H9 (cell line): ENCODE measurements at regions not wholly inside any gene's neighbourhood (a gene's known extent, or its start where the extent isn't known, plus 50 kb on each side); places are given as distances from the start of the nearest gene placed in this dataset.

Source experiments
- DNase-seq: peaks from one replicate; pipeline ENCODE4 v3.0.0-alpha.2; 2017
- H2AFZ ChIP-seq: one replicate; pipeline ENCODE4 v1.6.1; 2013; ENCODE audit warnings: mild to moderate bottlenecking, low read length, control low read depth, moderate library complexity
- H2AK5ac ChIP-seq: 2 replicates; pipeline ENCODE4 v1.6.1; 2013; ENCODE audit warnings: low read length, control low read depth, mixed read lengths; ENCODE audit not compliant: insufficient read length
- H2BK120ac ChIP-seq: one replicate; pipeline ENCODE4 v1.6.1; 2013; ENCODE audit warnings: low read depth, mild to moderate bottlenecking, low read length, control low read depth, inconsistent platforms; ENCODE audit not compliant: poor library complexity, severe bottlenecking
- H2BK12ac ChIP-seq: 2 replicates; pipeline ENCODE4 v1.6.1; 2013; ENCODE audit warnings: low read length, control low read depth, mixed read lengths, low read depth; ENCODE audit not compliant: insufficient read length
- H2BK15ac ChIP-seq: 2 replicates; pipeline ENCODE4 v1.6.1; 2013; ENCODE audit warnings: low read depth, low read length, control low read depth
- H2BK20ac ChIP-seq: one replicate; pipeline ENCODE4 v1.6.1; 2013; ENCODE audit warnings: low read depth, mild to moderate bottlenecking, low read length, control low read depth, inconsistent platforms; ENCODE audit not compliant: poor library complexity, severe bottlenecking
- H2BK5ac ChIP-seq: 2 replicates; pipeline ENCODE4 v1.6.1; 2013; ENCODE audit warnings: low read length, control low read depth, mixed read lengths; ENCODE audit not compliant: insufficient read length
- H3K14ac ChIP-seq: 2 replicates; pipeline ENCODE4 v1.6.1; 2013; ENCODE audit warnings: low read length, control low read depth; ENCODE audit not compliant: insufficient read depth
- H3K18ac ChIP-seq: 2 replicates; pipeline ENCODE4 v1.6.1; 2013; ENCODE audit warnings: low read depth, mild to moderate bottlenecking, mixed read lengths, low read length, control low read depth; ENCODE audit not compliant: insufficient read length
- H3K23ac ChIP-seq: 2 replicates; pipeline ENCODE4 v1.6.1; 2013; ENCODE audit warnings: low read length, control low read depth, mixed read lengths, low read depth; ENCODE audit not compliant: insufficient read length
- H3K23me2 ChIP-seq: 2 replicates; pipeline ENCODE4 v1.6.1; 2013; ENCODE audit warnings: low read depth, mild to moderate bottlenecking, mixed read lengths, low read length, control low read depth; ENCODE audit not compliant: insufficient read length, poor library complexity, severe bottlenecking
- H3K27ac ChIP-seq: 2 replicates; pipeline ENCODE4 v1.5.1; 2013; ENCODE audit warnings: low read length, control low read depth, mixed read lengths, low read depth; ENCODE audit not compliant: insufficient read length
- H3K27me3 ChIP-seq: 2 replicates; pipeline ENCODE4 v1.6.1; 2013; ENCODE audit warnings: low read length, control low read depth, inconsistent platforms; ENCODE audit not compliant: insufficient read depth
- H3K4ac ChIP-seq: 2 replicates; pipeline ENCODE4 v1.6.1; 2013; ENCODE audit warnings: low read depth, mild to moderate bottlenecking, control low read depth, inconsistent platforms, low read length, moderate library complexity
- H3K4me1 ChIP-seq: 2 replicates; pipeline ENCODE4 v1.6.1; 2013; ENCODE audit warnings: low read length, control low read depth, inconsistent platforms; ENCODE audit not compliant: insufficient read depth
- H3K4me2 ChIP-seq: 2 replicates; pipeline ENCODE4 v1.6.1; 2013; ENCODE audit warnings: low read length, control low read depth, mixed read lengths; ENCODE audit not compliant: insufficient read length, insufficient read depth
- H3K56ac ChIP-seq: 2 replicates; pipeline ENCODE4 v1.6.1; 2013; ENCODE audit warnings: low read depth, mild to moderate bottlenecking, mixed read lengths, low read length, control low read depth; ENCODE audit not compliant: insufficient read length
- H3K79me1 ChIP-seq: 2 replicates; pipeline ENCODE4 v1.6.1; 2013; ENCODE audit warnings: low read depth, mild to moderate bottlenecking, moderate library complexity, low read length, control low read depth, inconsistent platforms; ENCODE audit not compliant: insufficient read depth, poor library complexity, severe bottlenecking
- H3K79me2 ChIP-seq: 2 replicates; pipeline ENCODE4 v1.6.1; 2013; ENCODE audit warnings: low read length, control low read depth, inconsistent platforms; ENCODE audit not compliant: insufficient read depth
- H3K9ac ChIP-seq: 2 replicates; pipeline ENCODE4 v1.6.1; 2013; ENCODE audit warnings: low read length, control low read depth, mixed read lengths; ENCODE audit not compliant: insufficient read length; ENCODE audit errors: extremely low read depth
- H3K9me3 ChIP-seq: one replicate; pipeline ENCODE4 v1.6.1; 2013; ENCODE audit warnings: low read depth, low read length, inconsistent platforms; ENCODE audit not compliant: control insufficient read depth
- H3T11ph ChIP-seq: one replicate; pipeline ENCODE4 v1.6.1; 2013; ENCODE audit warnings: mild to moderate bottlenecking, low read length, control low read depth, inconsistent platforms
- H4K20me1 ChIP-seq: one replicate; pipeline ENCODE4 v1.6.1; 2013; ENCODE audit not compliant: control insufficient read depth, insufficient read length, insufficient read depth
- H4K5ac ChIP-seq: 2 replicates; pipeline ENCODE4 v1.6.1; 2013; ENCODE audit warnings: low read depth, mild to moderate bottlenecking, mixed read lengths, low read length, control low read depth; ENCODE audit not compliant: insufficient read length
- H4K8ac ChIP-seq: replicated peaks from 2 replicates; pipeline ENCODE4 v1.6.1; 2013; ENCODE audit warnings: low read length, control low read depth, mixed read lengths, low read depth; ENCODE audit not compliant: insufficient read length
- H4K91ac ChIP-seq: 2 replicates; pipeline ENCODE4 v1.6.1; 2013; ENCODE audit warnings: low read depth, mild to moderate bottlenecking, moderate library complexity, mixed read lengths, low read length, control low read depth; ENCODE audit not compliant: insufficient read length
- H3K27ac Mint-ChIP-seq, 3 experiments: 2 replicates in 2 of 3; 3 replicates in 1 of 3; pipeline ENCODE4 v1.8.0; 2020 to 2021; ENCODE audit warnings: mixed read lengths in 3 of 3, mild to moderate bottlenecking in 1 of 3, moderate library complexity in 1 of 3
- H3K27me3 Mint-ChIP-seq: 2 replicates; pipeline ENCODE4 v1.8.0; 2021; ENCODE audit warnings: low read depth, mild to moderate bottlenecking, moderate library complexity, mixed read lengths
- H3K36me3 Mint-ChIP-seq, 3 experiments: 2 replicates in 2 of 3; 3 replicates in 1 of 3; pipeline ENCODE4 v1.8.0; 2020 to 2021; ENCODE audit warnings: low read depth in 3 of 3, mixed read lengths in 3 of 3; ENCODE audit not compliant: insufficient read depth in 1 of 3
- H3K4me1 Mint-ChIP-seq, 2 experiments: 2 replicates each; pipeline ENCODE4 v1.8.0; 2020; ENCODE audit warnings: mixed read lengths in 2 of 2
- H3K4me3 Mint-ChIP-seq, 2 experiments: 2 replicates in 1 of 2; 3 replicates in 1 of 2; pipeline ENCODE4 v1.8.0; 2020 to 2021; ENCODE audit warnings: mild to moderate bottlenecking in 2 of 2, mixed read lengths in 2 of 2, moderate library complexity in 1 of 2
- H3K9me3 Mint-ChIP-seq, 2 experiments: 2 replicates in 1 of 2; 3 replicates in 1 of 2; pipeline ENCODE4 v1.8.0; 2020; ENCODE audit warnings: mild to moderate bottlenecking in 2 of 2, mixed read lengths in 2 of 2, moderate library complexity in 1 of 2
- WGBS: extraction: QIAGEN DNeasy Blood & Tissue Kit; methylation state at CpG from one replicate; pipeline ENCODE4 v1.1.7; 2013; ENCODE audit warnings: missing lambda C conversion rate, low lambda C conversion rate, mixed read lengths; ENCODE audit not compliant: insufficient read length; ENCODE audit errors: extremely low coverage; 5-methylcytosine and 5-hydroxymethylcytosine counted together
- TF ChIP-seq, protein P1 (sequence below): fragments of 200-600 bp; sonication (generic); conservative IDR thresholded peaks from 3 replicates; pipeline ENCODE4 v1.8.0; 2021; ENCODE audit warnings: antibody characterized with exemption, mild to moderate bottlenecking

DNA sequence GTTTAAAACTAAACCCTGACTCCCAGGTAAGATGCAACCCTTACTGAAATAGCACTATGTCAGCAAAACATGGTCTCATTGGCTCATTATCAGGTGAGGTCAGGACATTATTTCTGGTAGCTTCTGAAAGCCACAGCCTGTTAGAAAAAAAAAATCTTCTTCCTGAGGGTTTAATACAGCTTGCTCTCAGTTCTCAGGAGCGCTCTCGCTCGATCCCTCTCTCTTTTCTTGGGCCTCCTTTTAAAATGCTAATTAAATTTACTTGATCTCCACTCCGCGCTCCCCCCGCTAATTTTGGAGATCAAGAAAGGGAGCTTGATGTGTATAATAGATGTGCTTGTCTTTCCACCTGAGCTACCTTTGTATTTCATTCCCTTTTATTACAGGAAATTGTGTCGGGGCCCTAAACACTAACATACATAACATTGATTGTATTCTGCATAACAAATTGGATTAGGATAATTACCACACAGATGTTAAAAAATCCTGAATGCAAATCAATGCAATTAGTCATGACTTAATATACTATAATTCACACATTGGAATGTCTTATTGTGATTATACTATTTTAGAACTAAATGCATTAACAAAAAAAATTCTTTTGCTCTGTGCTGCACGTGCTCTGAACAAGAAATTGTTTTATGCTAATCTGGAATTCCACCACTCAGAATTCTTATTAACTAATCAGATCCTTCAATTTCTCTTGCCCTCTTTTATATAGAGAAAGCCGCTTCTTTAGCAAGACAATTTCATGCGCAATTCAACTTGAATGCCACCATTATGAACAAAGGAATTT lies 101.6 kb upstream of the TEX13D start:
- no peak overlapping the region for H2BK15ac ChIP-seq
- Mint-ChIP-seq H3K27me3 (peaks cover 50% of the 10 kb centered on the region), H3K36me3 (peaks cover 0 to 2% (median 0%) of the 10 kb centered on the region in 3 experiments; a peak in 2 of 7 replicates), H3K4me3 (peak overlapping the region; percentile 11 to 53; a peak in 4 of 5 replicates), H3K27ac (peak overlapping the region in 2 of 3 experiments; percentile 34 to 82; a peak in 4 of 7 replicates), H3K4me1 (peaks cover 58 to 62% of the 10 kb centered on the region in 2 experiments), H3K9me3 (peaks cover 11 to 16% of the 10 kb centered on the region in 2 experiments)
- no peak overlapping the region for H3T11ph ChIP-seq
- H4K8ac ChIP-seq = no peak overlapping the region
- no peak overlapping the region for H3K14ac ChIP-seq
- H3K9me3 ChIP-seq = peaks cover 8% of the 10 kb centered on the region
- no peak overlapping the region for H3K56ac ChIP-seq
- no peaks in the 10 kb centered on the region for H3K23me2 ChIP-seq
- no peaks in the 10 kb centered on the region for H3K79me2 ChIP-seq
- no peak overlapping the region for H4K91ac ChIP-seq
- H4K5ac ChIP-seq = no peak overlapping the region
- DNase-seq = no peak
- no peak overlapping the region for H3K9ac ChIP-seq
- no peak overlapping the region for H2BK20ac ChIP-seq
- no peak overlapping the region for H3K4ac ChIP-seq
- H4K20me1 ChIP-seq = no peaks in the 10 kb centered on the region
- no peak overlapping the region for H3K27ac ChIP-seq
- no CpG with 5 or more reads among the region's 10 CpGs for WGBS
- peaks cover 3% of the 10 kb centered on the region; the same call in 1 of the 2 replicates for H3K4me1 ChIP-seq
- H2AFZ ChIP-seq = no peak overlapping the region
- no peak overlapping the region for H3K23ac ChIP-seq
- H2BK5ac ChIP-seq = no peak overlapping the region
- peak overlapping the region; percentile 13 for H3K4me2 ChIP-seq
- no peak overlapping the region for H2AK5ac ChIP-seq
- H3K79me1 ChIP-seq = no peaks in the 10 kb centered on the region
- no peak overlapping the region for H3K18ac ChIP-seq
- H2BK12ac ChIP-seq = no peak overlapping the region
- H3K27me3 ChIP-seq = no peaks in the 10 kb centered on the region
- TF ChIP-seq, protein P1, sequence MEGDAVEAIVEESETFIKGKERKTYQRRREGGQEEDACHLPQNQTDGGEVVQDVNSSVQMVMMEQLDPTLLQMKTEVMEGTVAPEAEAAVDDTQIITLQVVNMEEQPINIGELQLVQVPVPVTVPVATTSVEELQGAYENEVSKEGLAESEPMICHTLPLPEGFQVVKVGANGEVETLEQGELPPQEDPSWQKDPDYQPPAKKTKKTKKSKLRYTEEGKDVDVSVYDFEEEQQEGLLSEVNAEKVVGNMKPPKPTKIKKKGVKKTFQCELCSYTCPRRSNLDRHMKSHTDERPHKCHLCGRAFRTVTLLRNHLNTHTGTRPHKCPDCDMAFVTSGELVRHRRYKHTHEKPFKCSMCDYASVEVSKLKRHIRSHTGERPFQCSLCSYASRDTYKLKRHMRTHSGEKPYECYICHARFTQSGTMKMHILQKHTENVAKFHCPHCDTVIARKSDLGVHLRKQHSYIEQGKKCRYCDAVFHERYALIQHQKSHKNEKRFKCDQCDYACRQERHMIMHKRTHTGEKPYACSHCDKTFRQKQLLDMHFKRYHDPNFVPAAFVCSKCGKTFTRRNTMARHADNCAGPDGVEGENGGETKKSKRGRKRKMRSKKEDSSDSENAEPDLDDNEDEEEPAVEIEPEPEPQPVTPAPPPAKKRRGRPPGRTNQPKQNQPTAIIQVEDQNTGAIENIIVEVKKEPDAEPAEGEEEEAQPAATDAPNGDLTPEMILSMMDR = no peak
- H2BK120ac ChIP-seq = no peak overlapping the region
